ENCODE measurements at regions not wholly inside any gene's neighbourhood (a gene's known extent, or its start where the extent isn't known, plus 50 kb on each side); places are given as distances from the start of the nearest gene placed in this dataset.
"Not testable (repeated sequence)": the region's sequence is repeated elsewhere in the genome, so short reads cannot be mapped to it uniquely, and the experiment has no call there.

GRCh38 chr13:40356011-40356410, 310.4 kb downstream of the FOXO1 start:
- H3K9ac ChIP-seq (ENCODE audit: insufficient read depth in 1 of 2, low read depth in 2 of 2, low read length in 2 of 2): no peak overlapping the region
- H3K27me3 ChIP-seq (ENCODE audit: control insufficient read depth in 2 of 2, insufficient read depth in 2 of 2, low read length in 2 of 2): no peaks in the 10 kb centered on the region; a peak in 1 of 5 replicates
- intact Hi-C loops (cut with micrococcal nuclease): no loop called here
- no peaks in the 10 kb centered on the region for H3K9me1 ChIP-seq (ENCODE audit: control insufficient read depth, insufficient read depth, low read length)
- H2AFZ ChIP-seq (ENCODE audit: low read depth, low read length): no peak overlapping the region
- no peaks in the 10 kb centered on the region for H3K79me2 ChIP-seq (ENCODE audit: control insufficient read depth, insufficient read depth, low read length)
- ATAC-seq (no peak), FAIRE-seq (no peak), DNase-seq (ENCODE audit: extremely low read depth in 1 of 4, low spot score in 3 of 4) (no peak)
- no peak overlapping the region for H3K27ac ChIP-seq (ENCODE audit: extremely low read depth, low read depth, low read length)
- H4K20me1 ChIP-seq (replicated peaks; ENCODE audit: control insufficient read depth, insufficient read depth, low read length): no peaks in the 10 kb centered on the region
- no peak overlapping the region for H3K4me3 ChIP-seq
- no peaks in the 10 kb centered on the region for H3K9me3 ChIP-seq (replicated peaks; ENCODE audit: control insufficient read depth, insufficient read depth, low read depth, low read length)
- ChIA-PET CTCF (ENCODE audit: low intra/inter-chr PET ratio) (no interaction called here), POLR2A (no interaction called here)
- no peaks in the 10 kb centered on the region for H3K36me3 ChIP-seq (ENCODE audit: control insufficient read depth, insufficient read depth, low read length)
- H3K4me2 ChIP-seq (ENCODE audit: insufficient read depth, low read length): no peak overlapping the region
- H3K4me1 ChIP-seq (replicated peaks in 1 of 2; ENCODE audit: control insufficient read depth in 2 of 2, insufficient read depth in 2 of 2, low read length in 2 of 2): no peaks in the 10 kb centered on the region
- no peak for TF ChIP-seq ZNF830 (CRISPR knock-in tag; IDR thresholded peaks at IDR 0.05)
- no peak for TF ChIP-seq HES1 (IDR thresholded peaks at IDR 0.05; ENCODE audit: low read depth)
- TF ChIP-seq CBFA2T2 (conservative IDR thresholded peaks at IDR 0.05): no peak
- TF ChIP-seq ZNF184 (CRISPR knock-in tag; IDR thresholded peaks at IDR 0.05): no peak
- no peak for TF ChIP-seq ZNF57 (CRISPR knock-in tag; IDR thresholded peaks at IDR 0.05)
- no peak for TF ChIP-seq SIN3A (IDR thresholded peaks at IDR 0.05; ENCODE audit: borderline replicate concordance in 2 of 2, control insufficient read depth in 1 of 2, low read depth in 2 of 2, low read length in 2 of 2)
- no TSS peak for BruUV-seq (replicated peaks)
- WGBS (ENCODE audit: insufficient coverage, low coverage, missing lambda C conversion rate): 2% methylated on average over 6 of the region's 6 CpGs
- in situ Hi-C loops (cut with MboI): no loop called here

- in situ Hi-C loops (cut with MboI); POLR2A ChIA-PET; H3K27me3 ChIP-seq (ENCODE audit: control insufficient read depth in 2 of 2, insufficient read depth in 2 of 2, low read length in 2 of 2); H3K9me1 ChIP-seq (ENCODE audit: control insufficient read depth, insufficient read depth, low read length); H3K9me3 ChIP-seq (replicated peaks; ENCODE audit: control insufficient read depth, insufficient read depth, low read depth, low read length); H3K36me3 ChIP-seq (ENCODE audit: control insufficient read depth, insufficient read depth, low read length); H3K27ac ChIP-seq (ENCODE audit: extremely low read depth, low read depth, low read length); ATAC-seq; H3K79me2 ChIP-seq (ENCODE audit: control insufficient read depth, insufficient read depth, low read length); H4K20me1 ChIP-seq (replicated peaks; ENCODE audit: control insufficient read depth, insufficient read depth, low read length); DNase-seq (ENCODE audit: extremely low read depth in 1 of 4, low spot score in 3 of 4); H3K9ac ChIP-seq (ENCODE audit: insufficient read depth in 1 of 2, low read depth in 2 of 2, low read length in 2 of 2); CTCF ChIA-PET (ENCODE audit: low intra/inter-chr PET ratio); H3K4me3 ChIP-seq; H2AFZ ChIP-seq (ENCODE audit: low read depth, low read length); H3K4me1 ChIP-seq (replicated peaks in 1 of 2; ENCODE audit: control insufficient read depth in 2 of 2, insufficient read depth in 2 of 2, low read length in 2 of 2); intact Hi-C loops (cut with micrococcal nuclease); FAIRE-seq; BruUV-seq (replicated peaks); H3K4me2 ChIP-seq (ENCODE audit: insufficient read depth, low read length): not testable (repeated sequence)
- WGBS (ENCODE audit: insufficient coverage, low coverage, missing lambda C conversion rate): no CpG with 5 or more reads among the region's 22 CpGs
These were observed 310.0 kb downstream of the FOXO1 start for GRCh38 chr13:40356458-40356857.
